NCI-H2227 treated with DMSO at 0.1 percent for 48 hours (cell line): ENCODE measurements at regions not wholly inside any gene's neighbourhood (a gene's known extent, or its start where the extent isn't known, plus 50 kb on each side); places are given as distances from the start of the nearest gene placed in this dataset.
"Not testable (repeated sequence)": the region's sequence is repeated elsewhere in the genome, so short reads cannot be mapped to it uniquely, and the experiment has no call there.

ENCODE experiments used
- DNase-seq: peaks from one replicate; lab custom pipeline; 2025; lab: John Stamatoyannopoulos, UW

GRCh38 chr5:167036585-167036984 lies 1254.9 kb upstream of the WWC1 start:
- DNase-seq, result no peak

- DNase-seq, result peak; percentile 10
Observed at GRCh38 chr5:167049043-167049663, 1242.3 kb upstream of the WWC1 start.

- no peak for DNase-seq
Observed at GRCh38 chr5:167049771-167050567, 1241.5 kb upstream of the WWC1 start.

- DNase-seq, result no peak
Observed at GRCh38 chr5:167050568-167051401, 1240.7 kb upstream of the WWC1 start.

- no peak for DNase-seq
Observed at GRCh38 chr5:167051402-167051768, 1240.1 kb upstream of the WWC1 start.

GRCh38 chr5:167052791-167053190 lies 1238.7 kb upstream of the WWC1 start:
- no peak for DNase-seq

GRCh38 chr5:167057665-167058064 lies 1233.8 kb upstream of the WWC1 start:
- DNase-seq, result no peak

- no peak for DNase-seq
Observed at GRCh38 chr5:167061695-167062094, 1229.8 kb upstream of the WWC1 start.

GRCh38 chr5:167063116-167063515 lies 1228.3 kb upstream of the WWC1 start:
- no peak for DNase-seq

- DNase-seq, result no peak
Observed at GRCh38 chr5:167063788-167064187, 1227.7 kb upstream of the WWC1 start.

- DNase-seq, result no peak
Observed at GRCh38 chr5:167064198-167064776, 1227.2 kb upstream of the WWC1 start.

GRCh38 chr5:167065794-167066193 lies 1225.7 kb upstream of the WWC1 start:
- no peak for DNase-seq

- no peak for DNase-seq
Observed at GRCh38 chr5:167071981-167072610, 1219.3 kb upstream of the WWC1 start.

- DNase-seq, result no peak
Observed at GRCh38 chr5:167081561-167081960, 1209.9 kb upstream of the WWC1 start.

- DNase-seq, result no peak
Observed at GRCh38 chr5:167096816-167097215, 1194.6 kb upstream of the WWC1 start.

- no peak for DNase-seq
Observed at GRCh38 chr5:167104351-167104750, 1187.1 kb upstream of the WWC1 start.

- no peak for DNase-seq
Observed at GRCh38 chr5:167105941-167106340, 1185.5 kb upstream of the WWC1 start.

- no peak for DNase-seq
Observed at GRCh38 chr5:167107684-167108083, 1183.8 kb upstream of the WWC1 start.

- DNase-seq, result not testable (repeated sequence)
Observed at GRCh38 chr5:167108266-167108665, 1183.2 kb upstream of the WWC1 start.

- no peak for DNase-seq
Observed at GRCh38 chr5:167112556-167112955, 1178.9 kb upstream of the WWC1 start.

GRCh38 chr5:167122267-167122666 lies 1169.2 kb upstream of the WWC1 start:
- no peak for DNase-seq

- no peak for DNase-seq
Observed at GRCh38 chr5:167123126-167123525, 1168.3 kb upstream of the WWC1 start.
